ENCODE measurements at regions not wholly inside any gene's neighbourhood (a gene's known extent, or its start where the extent isn't known, plus 50 kb on each side); places are given as distances from the start of the nearest gene placed in this dataset.
A peak's percentile ranks its signal among the peaks of the same experiment; 100 is the strongest.

DNA sequence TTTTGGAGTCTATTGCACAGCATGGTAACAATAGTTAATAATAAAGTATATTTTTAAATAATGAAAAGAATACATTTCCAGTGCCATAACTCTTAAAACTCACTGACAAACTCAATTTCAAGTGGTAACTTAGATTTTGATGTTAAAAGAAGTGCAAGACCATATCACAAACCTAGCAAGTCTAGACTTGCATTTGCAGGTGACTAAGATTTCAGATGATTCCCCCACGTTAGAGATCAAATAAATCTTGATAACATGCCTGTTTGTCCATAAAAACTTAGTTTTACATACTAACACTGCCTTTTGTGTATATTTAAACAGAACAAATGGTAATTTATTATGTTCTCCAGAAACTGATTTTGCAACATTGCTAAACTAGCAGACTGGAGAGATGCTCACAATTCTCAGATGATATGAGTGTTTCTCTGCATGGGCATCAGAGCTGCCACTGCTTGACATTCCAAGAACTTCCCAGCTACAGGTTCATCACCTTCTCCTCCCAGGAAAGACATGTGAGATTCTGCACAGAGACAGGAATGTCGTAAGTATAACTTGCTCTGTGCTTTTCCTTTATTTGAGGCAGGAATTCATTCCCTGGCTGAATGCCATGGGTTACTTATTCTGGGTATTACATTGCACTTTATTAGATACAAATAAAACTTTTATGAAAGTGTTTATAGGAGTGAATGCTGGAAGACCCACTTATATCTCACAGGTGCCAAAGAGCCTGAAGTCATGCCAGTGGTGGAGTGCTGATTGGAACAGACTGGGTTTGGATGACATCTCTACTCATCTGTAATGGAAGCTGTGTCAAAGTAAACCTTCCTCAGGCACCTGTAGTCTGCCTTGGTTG is 160.2 kb upstream of the FOXA2 start:
- DNase-seq (ENCODE audit: low read depth, low spot score), result peak; percentile 12
- dilution Hi-C loops (cut with MboI; ENCODE audit: extremely low pct_ligation_motif_present, low sequenced_read_pairs) (no loop called here), intact Hi-C loops (cut with micrococcal nuclease) (no loop called here)
- H3K27ac ChIP-seq (ENCODE audit: insufficient read depth, low read depth, low read length), result no peak overlapping the region
- no peaks in the 10 kb centered on the region for H3K9me3 ChIP-seq (replicated peaks; ENCODE audit: control insufficient read depth, insufficient read depth, low read length)
- H3K36me3 ChIP-seq (ENCODE audit: control insufficient read depth in 2 of 2, extremely low read depth in 1 of 2, insufficient read depth in 2 of 2, low read length in 2 of 2), result no peaks in the 10 kb centered on the region
- no peak overlapping the region for H3K4me2 ChIP-seq (ENCODE audit: insufficient read depth, low read length)
- H2AFZ ChIP-seq (ENCODE audit: low read depth, low read length), result no peak overlapping the region
- H3K4me1 ChIP-seq (ENCODE audit: control insufficient read depth, extremely low read depth, insufficient read depth, low read length), result no peaks in the 10 kb centered on the region
- no peak overlapping the region for H3K4me3 ChIP-seq (replicated peaks in 1 of 3; ENCODE audit: insufficient read depth in 1 of 3, low read depth in 1 of 3, low read length in 3 of 3)
- no peaks in the 10 kb centered on the region for H4K20me1 ChIP-seq (replicated peaks; ENCODE audit: control insufficient read depth, extremely low read depth, insufficient read depth, low read length)
- H3K9me1 ChIP-seq (replicated peaks; ENCODE audit: control insufficient read depth, extremely low read depth, insufficient read depth, low read length), result no peaks in the 10 kb centered on the region
- FAIRE-seq, result no peak
- TF ChIP-seq EZH2 (IDR thresholded peaks at IDR 0.05; ENCODE audit: borderline replicate concordance, low read depth, low read length, severe bottlenecking), result no peak
- TF ChIP-seq, protein P1, sequence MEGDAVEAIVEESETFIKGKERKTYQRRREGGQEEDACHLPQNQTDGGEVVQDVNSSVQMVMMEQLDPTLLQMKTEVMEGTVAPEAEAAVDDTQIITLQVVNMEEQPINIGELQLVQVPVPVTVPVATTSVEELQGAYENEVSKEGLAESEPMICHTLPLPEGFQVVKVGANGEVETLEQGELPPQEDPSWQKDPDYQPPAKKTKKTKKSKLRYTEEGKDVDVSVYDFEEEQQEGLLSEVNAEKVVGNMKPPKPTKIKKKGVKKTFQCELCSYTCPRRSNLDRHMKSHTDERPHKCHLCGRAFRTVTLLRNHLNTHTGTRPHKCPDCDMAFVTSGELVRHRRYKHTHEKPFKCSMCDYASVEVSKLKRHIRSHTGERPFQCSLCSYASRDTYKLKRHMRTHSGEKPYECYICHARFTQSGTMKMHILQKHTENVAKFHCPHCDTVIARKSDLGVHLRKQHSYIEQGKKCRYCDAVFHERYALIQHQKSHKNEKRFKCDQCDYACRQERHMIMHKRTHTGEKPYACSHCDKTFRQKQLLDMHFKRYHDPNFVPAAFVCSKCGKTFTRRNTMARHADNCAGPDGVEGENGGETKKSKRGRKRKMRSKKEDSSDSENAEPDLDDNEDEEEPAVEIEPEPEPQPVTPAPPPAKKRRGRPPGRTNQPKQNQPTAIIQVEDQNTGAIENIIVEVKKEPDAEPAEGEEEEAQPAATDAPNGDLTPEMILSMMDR (IDR thresholded peaks at IDR 0.05; ENCODE audit: extremely low read depth in 1 of 2, insufficient read depth in 1 of 2, low read depth in 1 of 2, low read length in 2 of 2), result no peak
- no peak for TF ChIP-seq MYC (IDR thresholded peaks at IDR 0.05; ENCODE audit: low read depth, low read length)
- no peak for TF ChIP-seq POLR2A (IDR thresholded peaks at IDR 0.05; ENCODE audit: low read depth, low read length)
- POLR2A ChIA-PET, result no interaction called here
- no peak overlapping the region for H3K9ac ChIP-seq (replicated peaks; ENCODE audit: extremely low read depth, insufficient read depth, low read length)
- CTCF ChIA-PET, result no interaction called here
- H3K27me3 ChIP-seq (ENCODE audit: control insufficient read depth in 2 of 2, insufficient read depth in 2 of 2, low read length in 2 of 2), result no peaks in the 10 kb centered on the region
- H3K79me2 ChIP-seq (ENCODE audit: control insufficient read depth, insufficient read depth, low read length), result no peaks in the 10 kb centered on the region
- no TSS peak for BruUV-seq (replicated peaks)

DNA sequence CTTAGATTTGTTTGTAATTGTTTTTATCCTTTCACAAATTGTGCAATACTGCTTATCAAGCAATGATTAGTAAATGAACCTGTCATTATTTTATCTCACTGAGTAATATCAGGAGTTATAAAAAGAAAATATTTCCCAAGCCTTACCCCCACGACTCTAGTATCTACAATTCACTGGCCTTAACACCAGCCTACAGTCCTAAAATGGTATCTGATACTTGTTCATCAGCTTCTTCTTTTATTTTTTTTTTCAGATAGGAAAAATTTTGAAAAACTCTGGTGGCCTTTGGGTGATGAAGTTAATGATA is 160.8 kb upstream of the FOXA2 start:
- Histone ChIP-seq H3K4me2 (ENCODE audit: insufficient read depth, low read length) (no peak overlapping the region), H3K27me3 (ENCODE audit: control insufficient read depth in 2 of 2, insufficient read depth in 2 of 2, low read length in 2 of 2) (no peaks in the 10 kb centered on the region), H3K9ac (replicated peaks; ENCODE audit: extremely low read depth, insufficient read depth, low read length) (no peak overlapping the region), H3K9me3 (replicated peaks; ENCODE audit: control insufficient read depth, insufficient read depth, low read length) (no peaks in the 10 kb centered on the region), H3K4me1 (ENCODE audit: control insufficient read depth, extremely low read depth, insufficient read depth, low read length) (no peaks in the 10 kb centered on the region), H2AFZ (ENCODE audit: low read depth, low read length) (no peak overlapping the region), H3K4me3 (replicated peaks in 1 of 3; ENCODE audit: insufficient read depth in 1 of 3, low read depth in 1 of 3, low read length in 3 of 3) (no peak overlapping the region), H3K79me2 (ENCODE audit: control insufficient read depth, insufficient read depth, low read length) (no peaks in the 10 kb centered on the region), H3K9me1 (replicated peaks; ENCODE audit: control insufficient read depth, extremely low read depth, insufficient read depth, low read length) (no peaks in the 10 kb centered on the region), H3K36me3 (ENCODE audit: control insufficient read depth in 2 of 2, extremely low read depth in 1 of 2, insufficient read depth in 2 of 2, low read length in 2 of 2) (no peaks in the 10 kb centered on the region), H3K27ac (ENCODE audit: insufficient read depth, low read depth, low read length) (no peak overlapping the region), H4K20me1 (replicated peaks; ENCODE audit: control insufficient read depth, extremely low read depth, insufficient read depth, low read length) (no peaks in the 10 kb centered on the region)
- no peak for DNase-seq (ENCODE audit: low read depth, low spot score)
- TF ChIP-seq POLR2A (IDR thresholded peaks at IDR 0.05; ENCODE audit: low read depth, low read length) (no peak), MYC (IDR thresholded peaks at IDR 0.05; ENCODE audit: low read depth, low read length) (no peak), GATA2 (IDR thresholded peaks at IDR 0.05; ENCODE audit: insufficient read depth, insufficient read length, low read depth, low read length) (no peak), EZH2 (IDR thresholded peaks at IDR 0.05; ENCODE audit: borderline replicate concordance, low read depth, low read length, severe bottlenecking) (no peak), POLR2AphosphoS5 (IDR thresholded peaks at IDR 0.05; ENCODE audit: insufficient read depth, low read depth, low read length) (no peak), JUN (IDR thresholded peaks at IDR 0.05; ENCODE audit: borderline replicate concordance, insufficient read depth, insufficient read length, low read depth) (no peak), FOS (IDR thresholded peaks at IDR 0.05; ENCODE audit: borderline replicate concordance, insufficient read depth, low read length) (no peak)
- TF ChIP-seq, protein P2, sequence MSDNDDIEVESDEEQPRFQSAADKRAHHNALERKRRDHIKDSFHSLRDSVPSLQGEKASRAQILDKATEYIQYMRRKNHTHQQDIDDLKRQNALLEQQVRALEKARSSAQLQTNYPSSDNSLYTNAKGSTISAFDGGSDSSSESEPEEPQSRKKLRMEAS (IDR thresholded peaks at IDR 0.05; ENCODE audit: insufficient read depth, insufficient read length), result no peak
- TF ChIP-seq, protein P1 (IDR thresholded peaks at IDR 0.05; ENCODE audit: extremely low read depth in 1 of 2, insufficient read depth in 1 of 2, low read depth in 1 of 2, low read length in 2 of 2), result no peak
- BruUV-seq (replicated peaks), result no TSS peak
- POLR2A ChIA-PET, result no interaction called here
- dilution Hi-C loops (cut with MboI; ENCODE audit: extremely low pct_ligation_motif_present, low sequenced_read_pairs) (no loop called here), intact Hi-C loops (cut with micrococcal nuclease) (no loop called here)
- no peak for FAIRE-seq
- CTCF ChIA-PET, result no interaction called here

Data from endothelial cell of umbilical vein (primary cell).